ENCODE measurements at regions not wholly inside any gene's neighbourhood (a gene's known extent, or its start where the extent isn't known, plus 50 kb on each side); places are given as distances from the start of the nearest gene placed in this dataset.

DNA sequence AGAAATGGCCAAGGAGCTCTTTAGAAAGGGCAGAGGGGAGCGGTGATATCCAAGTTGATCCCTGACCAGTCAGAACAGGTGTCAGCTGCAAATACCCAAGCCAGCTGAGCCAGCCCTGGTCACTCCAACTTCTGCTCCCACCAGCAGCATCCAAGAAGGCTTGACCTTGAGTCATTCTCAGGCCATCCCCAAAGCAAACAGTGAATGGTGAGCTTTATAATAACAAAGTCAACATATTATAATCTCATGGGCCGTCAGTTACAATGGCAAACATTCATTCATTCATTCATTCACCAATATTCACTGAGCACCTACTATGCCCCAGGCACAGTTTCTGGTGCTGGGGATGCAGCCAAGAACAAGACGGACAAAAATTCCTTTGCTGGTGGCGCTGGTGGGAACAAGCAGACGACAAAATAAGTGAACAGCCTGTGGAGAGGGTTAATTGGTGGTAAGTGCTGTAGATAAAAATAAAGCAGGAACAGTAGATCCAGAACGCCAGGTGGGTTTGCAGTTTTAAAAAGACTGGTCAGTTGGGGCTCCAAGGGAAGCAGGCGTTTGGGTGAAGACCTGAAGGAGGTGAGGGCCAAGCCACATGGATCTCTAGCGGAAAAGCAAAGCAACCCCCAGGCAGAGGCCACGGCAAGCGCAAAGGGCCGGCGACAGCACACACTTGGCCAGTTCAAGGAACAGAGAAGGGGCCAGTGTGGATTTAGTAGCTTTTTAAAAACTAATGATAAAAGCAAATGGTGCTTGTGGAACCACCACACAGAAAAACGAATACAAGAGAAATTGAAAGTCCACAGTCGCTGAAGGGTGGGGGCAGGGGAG lies 131.8 kb upstream of the PTPN1 start (continued):
- TF ChIP-seq, protein P1, sequence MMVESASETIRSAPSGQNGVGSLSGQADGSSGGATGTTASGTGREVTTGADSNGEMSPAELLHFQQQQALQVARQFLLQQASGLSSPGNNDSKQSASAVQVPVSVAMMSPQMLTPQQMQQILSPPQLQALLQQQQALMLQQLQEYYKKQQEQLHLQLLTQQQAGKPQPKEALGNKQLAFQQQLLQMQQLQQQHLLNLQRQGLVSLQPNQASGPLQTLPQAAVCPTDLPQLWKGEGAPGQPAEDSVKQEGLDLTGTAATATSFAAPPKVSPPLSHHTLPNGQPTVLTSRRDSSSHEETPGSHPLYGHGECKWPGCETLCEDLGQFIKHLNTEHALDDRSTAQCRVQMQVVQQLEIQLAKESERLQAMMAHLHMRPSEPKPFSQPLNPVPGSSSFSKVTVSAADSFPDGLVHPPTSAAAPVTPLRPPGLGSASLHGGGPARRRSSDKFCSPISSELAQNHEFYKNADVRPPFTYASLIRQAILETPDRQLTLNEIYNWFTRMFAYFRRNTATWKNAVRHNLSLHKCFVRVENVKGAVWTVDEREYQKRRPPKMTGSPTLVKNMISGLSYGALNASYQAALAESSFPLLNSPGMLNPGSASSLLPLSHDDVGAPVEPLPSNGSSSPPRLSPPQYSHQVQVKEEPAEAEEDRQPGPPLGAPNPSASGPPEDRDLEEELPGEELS (CRISPR knock-in tag; IDR thresholded peaks at IDR 0.05), result no peak
- no peak for TF ChIP-seq TEAD4 (CRISPR knock-in tag; IDR thresholded peaks at IDR 0.05)
- TF ChIP-seq, protein P2, sequence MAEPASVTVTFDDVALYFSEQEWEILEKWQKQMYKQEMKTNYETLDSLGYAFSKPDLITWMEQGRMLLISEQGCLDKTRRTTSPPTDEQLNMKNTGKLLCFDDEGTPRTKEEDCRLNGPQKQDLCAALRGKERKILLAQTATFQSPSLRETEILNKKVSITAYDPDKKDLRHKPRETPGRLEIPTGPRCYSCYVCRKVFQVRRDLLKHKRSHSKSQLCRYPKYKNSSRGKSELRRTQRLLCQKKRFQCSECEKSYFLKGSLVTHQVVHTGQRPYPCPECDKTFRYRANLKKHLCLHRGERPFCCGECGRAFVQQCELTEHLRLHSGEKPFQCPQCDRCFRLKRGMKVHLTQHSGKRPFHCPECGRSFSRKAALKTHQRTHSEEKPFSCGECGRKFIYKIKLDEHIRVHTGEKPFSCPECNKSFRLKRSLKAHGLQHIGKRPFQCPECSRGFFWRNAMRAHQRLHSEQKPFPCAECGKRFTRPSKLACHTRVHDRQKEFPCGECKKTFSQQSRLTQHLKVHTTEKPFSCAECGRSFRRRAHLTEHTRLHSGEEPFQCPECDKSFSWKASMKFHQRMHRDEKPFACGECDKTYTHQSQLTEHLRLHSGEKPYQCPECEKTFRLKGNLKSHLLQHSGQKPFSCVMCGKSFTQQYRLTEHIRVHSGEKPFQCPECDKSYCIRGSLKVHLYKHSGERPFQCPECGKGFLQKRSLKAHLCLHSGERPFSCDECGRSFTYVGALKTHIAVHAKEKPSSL (CRISPR knock-in tag; conservative IDR thresholded peaks at IDR 0.05), result no peak
- no peak for TF ChIP-seq CREB1 (CRISPR knock-in tag; IDR thresholded peaks at IDR 0.05)
- TF ChIP-seq ZNF671 (CRISPR knock-in tag; IDR thresholded peaks at IDR 0.05), result no peak
- no peak for TF ChIP-seq TEAD1 (CRISPR knock-in tag; IDR thresholded peaks at IDR 0.05)
- no peak for TF ChIP-seq ZNF219 (CRISPR knock-in tag; IDR thresholded peaks at IDR 0.05; ENCODE audit: borderline replicate concordance)
- TF ChIP-seq, protein P3, sequence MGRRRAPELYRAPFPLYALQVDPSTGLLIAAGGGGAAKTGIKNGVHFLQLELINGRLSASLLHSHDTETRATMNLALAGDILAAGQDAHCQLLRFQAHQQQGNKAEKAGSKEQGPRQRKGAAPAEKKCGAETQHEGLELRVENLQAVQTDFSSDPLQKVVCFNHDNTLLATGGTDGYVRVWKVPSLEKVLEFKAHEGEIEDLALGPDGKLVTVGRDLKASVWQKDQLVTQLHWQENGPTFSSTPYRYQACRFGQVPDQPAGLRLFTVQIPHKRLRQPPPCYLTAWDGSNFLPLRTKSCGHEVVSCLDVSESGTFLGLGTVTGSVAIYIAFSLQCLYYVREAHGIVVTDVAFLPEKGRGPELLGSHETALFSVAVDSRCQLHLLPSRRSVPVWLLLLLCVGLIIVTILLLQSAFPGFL (CRISPR knock-in tag; IDR thresholded peaks at IDR 0.05; ENCODE audit: borderline replicate concordance), result no peak

DNA sequence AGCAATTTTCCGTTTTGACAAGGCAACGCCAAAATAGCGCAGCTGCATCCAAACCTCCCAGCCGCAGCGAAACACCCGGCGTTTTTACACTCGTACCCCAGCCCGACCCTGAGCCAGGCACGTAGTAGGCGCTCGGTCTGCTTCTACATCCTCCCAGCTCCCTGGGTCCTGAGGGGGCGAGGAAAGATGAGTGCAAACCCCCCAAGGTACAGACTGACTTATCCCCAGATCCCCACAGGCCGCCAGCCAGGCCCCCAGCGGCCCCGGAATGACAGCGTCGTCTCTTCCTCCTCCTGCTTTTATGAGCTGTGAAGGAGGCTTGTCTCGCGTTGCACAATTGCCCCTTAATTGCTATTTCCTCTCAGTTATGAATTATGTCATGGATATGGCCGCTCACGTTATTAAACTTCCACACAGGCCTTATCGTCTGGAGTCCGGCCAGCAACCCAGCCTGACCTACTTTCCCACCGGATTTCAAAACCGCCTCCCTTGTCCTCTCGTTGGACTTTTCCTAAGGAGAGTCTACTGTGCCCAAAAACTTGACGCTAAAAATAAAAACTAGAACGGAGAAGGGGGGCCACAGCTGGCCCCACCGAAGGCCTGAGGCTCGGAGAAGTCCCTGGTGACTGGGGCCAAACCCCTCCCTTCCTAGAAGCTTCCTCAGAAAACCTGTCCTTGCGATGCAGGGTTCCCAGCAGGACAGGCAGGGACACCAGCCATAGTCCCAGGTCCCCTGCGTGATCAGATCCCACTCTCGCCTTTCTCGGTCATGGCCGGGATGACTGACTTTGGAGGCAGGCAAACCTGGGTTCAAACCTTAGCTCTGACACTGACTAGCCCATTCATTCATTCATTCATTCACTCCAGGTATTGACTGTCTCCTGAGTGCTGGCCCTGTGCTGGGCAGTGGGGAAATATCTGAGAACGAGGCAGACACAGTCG lies 130.9 kb upstream of the PTPN1 start:
- ChIA-PET CTCF (interaction anchor here (1.6 kb wide), 1 partner anchor 194 kb away, joined by 3 read pairs; no protein-coding TSS in a partner anchor), POLR2A (no interaction called here)
- TF ChIP-seq TCF7 (CRISPR knock-in tag; IDR thresholded peaks at IDR 0.05; ENCODE audit: low read depth), result no peak
- TF ChIP-seq ZNF317 (CRISPR knock-in tag; IDR thresholded peaks at IDR 0.05; ENCODE audit: borderline replicate concordance, low read depth), result no peak
- TF ChIP-seq, protein P4, sequence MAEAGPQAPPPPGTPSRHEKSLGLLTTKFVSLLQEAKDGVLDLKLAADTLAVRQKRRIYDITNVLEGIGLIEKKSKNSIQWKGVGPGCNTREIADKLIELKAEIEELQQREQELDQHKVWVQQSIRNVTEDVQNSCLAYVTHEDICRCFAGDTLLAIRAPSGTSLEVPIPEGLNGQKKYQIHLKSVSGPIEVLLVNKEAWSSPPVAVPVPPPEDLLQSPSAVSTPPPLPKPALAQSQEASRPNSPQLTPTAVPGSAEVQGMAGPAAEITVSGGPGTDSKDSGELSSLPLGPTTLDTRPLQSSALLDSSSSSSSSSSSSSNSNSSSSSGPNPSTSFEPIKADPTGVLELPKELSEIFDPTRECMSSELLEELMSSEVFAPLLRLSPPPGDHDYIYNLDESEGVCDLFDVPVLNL (CRISPR knock-in tag; IDR thresholded peaks at IDR 0.05; ENCODE audit: borderline replicate concordance, low read depth), result no peak
- TF ChIP-seq ZNF121 (CRISPR knock-in tag; IDR thresholded peaks at IDR 0.05), result no peak
- TF ChIP-seq ZNF219 (CRISPR knock-in tag; IDR thresholded peaks at IDR 0.05; ENCODE audit: borderline replicate concordance), result no peak
- no peak for TF ChIP-seq NFE2L1 (CRISPR knock-in tag; IDR thresholded peaks at IDR 0.05)
- no peak for TF ChIP-seq CREM (CRISPR knock-in tag; IDR thresholded peaks at IDR 0.05)
- no peak for TF ChIP-seq SP1 (CRISPR knock-in tag; conservative IDR thresholded peaks at IDR 0.05)

More for the DNA sequence above, 130.9 kb upstream of the PTPN1 start:
- Mint-ChIP-seq H3K36me3 (no peaks in the 10 kb centered on the region), H3K27me3 (ENCODE audit: low read depth) (no peaks in the 10 kb centered on the region), H3K4me1 (peaks cover 2% of the 10 kb centered on the region; the same call in 1 of the 2 replicates), H3K9me3 (no peaks in the 10 kb centered on the region), H3K27ac (no peak overlapping the region), H3K4me3 (no peak overlapping the region)
- DNase-seq (ENCODE audit: low spot score), result no peak
- ATAC-seq, result no peak

All from WTC11 (cell line).